ENCODE measurements at regions not wholly inside any gene's neighbourhood (a gene's known extent, or its start where the extent isn't known, plus 50 kb on each side); places are given as distances from the start of the nearest gene placed in this dataset.
A peak's percentile ranks its signal among the peaks of the same experiment; 100 is the strongest.

DNA sequence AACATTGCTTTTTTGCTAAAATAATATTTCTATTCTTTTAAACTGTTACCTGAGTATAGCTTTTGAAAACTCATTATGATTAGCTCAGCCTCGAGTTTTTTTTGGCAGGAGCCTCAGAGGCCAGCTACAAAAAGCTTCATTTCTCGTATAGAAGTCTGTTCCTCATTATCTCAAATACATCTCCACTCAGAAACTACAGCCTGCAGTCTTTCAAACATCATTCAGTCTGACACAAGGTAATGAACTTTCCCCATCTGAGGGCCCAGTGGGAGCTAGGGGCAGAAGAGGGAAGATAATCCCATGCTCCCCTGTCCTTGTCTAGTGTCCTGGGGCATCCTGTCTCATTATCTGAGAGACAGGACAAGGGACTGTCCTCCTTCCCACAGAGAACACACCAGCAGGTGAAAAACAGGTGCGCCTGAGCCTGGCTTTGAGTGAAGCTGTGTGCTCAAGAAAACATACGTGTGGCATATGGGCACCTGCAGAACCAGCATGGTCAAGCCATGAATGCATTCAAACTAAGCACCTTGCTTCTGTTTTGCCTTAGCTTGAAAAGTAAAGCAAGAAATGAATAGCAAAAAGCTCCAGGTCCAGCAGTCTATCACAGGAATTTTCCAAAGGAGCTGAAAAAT is 247.5 kb downstream of the MREG start:
- no peak for DNase-seq

DNA sequence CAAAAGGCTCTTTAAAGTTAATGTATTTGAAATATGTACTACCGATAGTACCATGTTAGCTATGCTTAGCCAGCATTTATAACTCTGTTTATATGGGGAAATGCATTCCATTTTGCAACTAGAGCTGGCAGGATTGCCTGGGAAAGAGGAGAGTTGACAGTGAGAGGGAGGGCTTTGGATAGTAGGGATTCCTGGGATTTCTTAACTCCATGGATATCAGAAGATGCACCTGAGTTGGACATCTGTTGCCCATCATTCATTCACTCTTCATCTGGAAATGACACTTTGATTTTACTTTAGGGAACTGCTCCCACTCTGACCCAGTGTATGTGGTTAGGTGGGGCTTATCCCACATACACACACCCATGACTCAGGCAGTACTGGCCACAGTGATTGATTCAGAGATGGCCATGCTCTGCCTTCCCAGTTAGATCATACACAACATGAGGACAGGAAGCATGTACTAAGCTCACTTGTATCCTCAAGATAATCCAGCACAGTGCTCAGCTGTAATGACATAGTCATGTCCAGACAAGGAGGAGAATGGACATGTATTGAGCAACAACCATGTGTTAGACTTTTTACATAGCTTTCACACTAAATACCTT is 248.8 kb downstream of the MREG start:
- peak; percentile 86 for DNase-seq

DNA sequence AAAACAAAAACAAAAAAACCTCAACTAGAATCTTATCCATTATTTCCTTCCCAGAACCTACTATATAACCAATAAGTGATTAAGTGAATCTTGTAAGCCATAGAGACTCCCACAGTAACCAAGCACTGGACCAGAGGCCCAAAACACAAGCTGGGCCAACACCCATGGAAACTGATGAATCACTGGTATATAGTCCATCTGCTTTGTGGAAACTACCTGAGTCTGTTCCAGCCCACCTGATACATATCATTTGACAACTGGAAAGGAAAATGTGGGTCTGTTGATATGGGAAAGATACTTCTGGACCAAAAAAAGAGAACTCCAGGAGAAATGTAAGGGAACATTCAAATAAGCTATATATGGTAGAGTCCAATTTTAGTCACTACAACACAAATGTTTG is 252.8 kb downstream of the MREG start:
- no peak for DNase-seq

DNA sequence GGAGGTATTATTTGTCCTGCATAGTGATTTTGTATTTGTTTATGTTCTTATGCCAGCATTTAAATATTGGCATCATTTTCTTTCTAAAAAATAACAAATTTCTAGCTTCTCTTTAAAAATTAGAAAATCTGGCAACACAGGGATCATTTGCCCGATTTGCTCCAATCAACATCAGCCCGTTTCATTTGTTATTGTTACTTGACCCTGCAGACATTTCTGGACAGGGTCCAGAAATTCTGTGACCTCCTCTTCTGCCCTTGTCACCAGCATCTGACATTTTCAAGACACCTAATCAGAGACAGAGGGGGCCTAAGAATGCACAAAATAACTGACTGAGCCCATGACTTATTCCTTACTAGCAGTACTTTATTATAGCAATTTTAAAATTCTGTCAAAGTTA is 253.3 kb downstream of the MREG start:
- no peak for DNase-seq

DNA sequence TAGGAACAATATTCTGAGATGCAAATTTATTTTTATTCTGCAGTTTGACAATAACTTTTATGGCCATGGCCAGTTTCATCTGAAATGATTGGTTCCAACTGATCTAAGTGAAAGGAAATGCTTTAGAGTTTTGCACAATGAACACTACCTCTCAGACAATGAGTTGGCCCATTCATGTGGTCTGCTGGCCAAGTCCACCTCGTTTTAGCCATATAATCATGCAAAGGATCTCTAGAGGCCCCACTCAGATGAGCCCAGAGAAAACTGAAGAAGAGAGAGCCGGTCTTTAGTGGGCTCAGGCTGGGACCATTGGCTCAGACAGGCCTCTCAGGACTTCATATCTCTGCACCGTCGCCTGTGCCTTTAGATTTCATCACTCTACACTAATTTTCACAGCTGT is 254.7 kb downstream of the MREG start:
- DNase-seq, result no peak

DNA sequence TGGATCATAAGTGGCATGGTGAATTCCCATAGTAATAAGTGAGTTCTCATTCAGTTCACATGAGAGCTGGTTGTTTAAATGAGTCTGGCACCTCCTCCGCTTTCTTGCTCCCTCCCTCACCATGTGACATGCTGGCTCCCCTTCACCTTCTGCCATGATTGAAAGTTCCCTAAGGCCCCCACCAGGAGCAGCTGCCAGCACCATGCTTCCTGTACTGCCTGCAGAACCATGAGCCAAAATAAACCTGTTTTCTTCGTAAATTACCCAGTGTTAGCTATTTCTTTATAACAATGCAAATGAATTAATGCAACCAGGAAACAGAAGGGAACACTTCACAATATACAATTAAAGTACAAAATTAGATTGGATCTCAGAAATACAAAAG is 257.0 kb downstream of the MREG start:
- no peak for DNase-seq

DNA sequence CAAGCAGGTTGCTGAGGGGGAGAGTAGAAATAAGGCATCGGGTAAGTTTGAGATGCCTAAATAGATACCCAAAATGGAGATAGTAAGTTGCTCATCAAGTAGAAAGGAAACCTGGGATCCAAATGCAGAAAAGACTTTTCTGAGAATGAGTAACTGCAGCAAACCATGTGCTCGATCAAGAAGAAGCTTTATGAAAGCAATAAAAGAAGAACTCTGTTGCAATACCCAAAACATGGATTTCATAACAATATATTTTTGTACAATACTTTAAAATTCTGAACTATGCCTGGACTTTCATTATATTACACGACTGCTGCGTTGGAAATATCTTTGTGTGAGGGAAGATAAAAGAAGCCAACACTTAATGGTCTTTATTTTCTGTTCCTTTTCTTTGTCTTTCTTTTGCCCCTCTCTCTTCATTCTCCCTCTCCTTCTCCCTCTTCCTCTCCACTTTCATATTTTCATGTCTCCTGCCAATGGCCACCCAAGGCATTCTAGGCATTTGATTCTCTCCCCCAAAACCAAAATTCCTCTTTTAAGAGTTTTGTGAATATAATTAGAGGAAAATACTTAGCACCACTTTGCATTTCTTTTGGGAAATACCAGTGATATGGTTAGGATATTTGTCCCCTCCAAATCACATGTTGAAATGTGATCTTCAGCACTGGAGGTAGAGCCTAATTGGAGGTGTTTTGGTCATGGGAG is 257.6 kb downstream of the MREG start:
- DNase-seq, result peak; percentile 82

DNA sequence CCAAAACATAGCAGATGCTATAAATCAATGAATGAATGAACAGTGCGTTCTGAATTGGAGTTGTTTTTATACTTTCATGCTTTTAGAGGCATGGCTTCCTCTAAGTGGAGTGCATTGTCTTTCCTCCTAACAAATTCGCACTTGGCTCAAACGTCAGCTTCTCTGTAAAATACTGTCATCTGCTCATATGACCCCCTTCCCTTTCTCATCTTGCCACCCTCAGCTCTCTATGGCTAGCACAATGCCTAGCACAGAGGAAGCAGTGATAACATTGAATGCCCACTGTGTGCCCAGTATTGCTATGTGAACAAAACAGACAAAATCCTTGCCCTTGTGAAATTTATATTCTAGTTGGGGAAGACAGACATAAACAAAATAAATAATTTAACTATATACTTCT is 258.8 kb downstream of the MREG start:
- DNase-seq, result peak; percentile 76

DNA sequence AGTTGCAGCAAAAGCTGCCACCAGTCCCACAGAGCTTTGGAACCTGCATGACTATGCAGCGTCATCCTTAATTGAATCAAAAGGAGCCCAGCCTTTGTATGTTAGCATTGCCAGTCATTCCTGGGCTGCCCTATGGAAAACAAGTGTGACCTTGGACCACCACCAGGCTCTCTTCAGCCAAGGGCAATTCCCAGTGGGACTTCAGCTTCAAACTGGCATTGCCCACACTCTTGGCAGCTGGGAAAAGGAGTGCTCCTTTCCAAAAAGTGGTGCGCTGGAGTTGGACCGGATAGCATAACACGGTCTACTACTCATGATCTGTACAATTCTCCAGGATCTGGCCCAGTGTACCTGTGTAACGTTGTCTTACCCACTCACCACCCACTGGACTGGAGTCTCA is 259.5 kb downstream of the MREG start:
- DNase-seq, result no peak

DNA sequence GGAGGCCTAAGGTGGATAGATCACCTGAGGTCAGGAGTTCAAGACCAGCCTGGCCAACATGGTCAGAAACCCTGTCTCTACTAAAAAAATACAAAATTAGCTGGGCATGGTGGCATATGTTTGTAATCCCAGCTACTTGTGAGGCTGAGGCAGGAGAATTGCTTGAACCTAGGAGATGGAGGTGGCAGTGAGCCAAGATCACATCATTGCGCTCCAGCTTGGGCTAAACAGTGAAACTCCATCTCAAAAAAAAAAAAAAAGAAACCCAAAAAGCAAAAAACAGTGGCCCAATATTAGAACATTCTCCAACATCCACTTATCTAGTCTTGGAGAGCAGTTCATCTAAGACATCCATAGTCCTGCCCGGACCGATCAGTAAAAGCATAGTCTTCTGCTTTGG is 260.4 kb downstream of the MREG start:
- no peak for DNase-seq

DNA sequence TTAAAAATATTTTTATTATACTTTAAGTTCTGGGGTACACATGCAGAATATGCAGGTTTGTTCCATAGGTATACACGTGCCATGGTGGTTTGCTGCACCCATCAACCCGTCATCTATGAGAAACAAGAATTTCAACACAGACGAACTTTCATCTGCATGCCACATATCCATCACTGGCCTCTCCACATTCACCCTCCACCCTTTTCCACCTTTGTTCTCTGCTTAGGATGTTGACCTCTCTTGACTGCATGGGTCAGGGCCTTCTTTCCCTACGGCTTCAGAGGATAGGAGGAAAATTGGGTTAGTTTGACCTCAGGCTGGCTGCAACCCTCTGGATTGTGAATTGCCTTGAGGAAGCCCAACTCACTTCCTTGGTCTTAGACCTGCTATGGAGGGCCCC is 260.9 kb downstream of the MREG start:
- no peak for DNase-seq

DNA sequence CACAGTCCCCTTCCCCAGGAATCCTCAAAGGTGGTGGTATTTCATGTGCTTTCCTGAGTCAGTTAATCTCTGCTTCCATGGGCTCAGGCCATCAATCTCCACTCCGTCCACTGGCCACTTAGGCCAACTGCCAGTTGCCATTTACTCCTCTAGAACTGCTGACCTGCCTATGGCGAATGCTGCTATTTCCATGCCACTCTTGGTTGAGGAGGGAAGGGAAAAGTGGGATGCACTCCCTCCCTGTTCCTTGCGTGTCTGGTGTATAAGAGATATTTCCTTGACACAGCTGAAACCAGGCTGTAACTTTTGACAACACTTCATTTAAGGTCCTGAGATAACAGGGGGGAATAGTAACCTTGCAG is 261.5 kb downstream of the MREG start:
- DNase-seq, result no peak

DNA sequence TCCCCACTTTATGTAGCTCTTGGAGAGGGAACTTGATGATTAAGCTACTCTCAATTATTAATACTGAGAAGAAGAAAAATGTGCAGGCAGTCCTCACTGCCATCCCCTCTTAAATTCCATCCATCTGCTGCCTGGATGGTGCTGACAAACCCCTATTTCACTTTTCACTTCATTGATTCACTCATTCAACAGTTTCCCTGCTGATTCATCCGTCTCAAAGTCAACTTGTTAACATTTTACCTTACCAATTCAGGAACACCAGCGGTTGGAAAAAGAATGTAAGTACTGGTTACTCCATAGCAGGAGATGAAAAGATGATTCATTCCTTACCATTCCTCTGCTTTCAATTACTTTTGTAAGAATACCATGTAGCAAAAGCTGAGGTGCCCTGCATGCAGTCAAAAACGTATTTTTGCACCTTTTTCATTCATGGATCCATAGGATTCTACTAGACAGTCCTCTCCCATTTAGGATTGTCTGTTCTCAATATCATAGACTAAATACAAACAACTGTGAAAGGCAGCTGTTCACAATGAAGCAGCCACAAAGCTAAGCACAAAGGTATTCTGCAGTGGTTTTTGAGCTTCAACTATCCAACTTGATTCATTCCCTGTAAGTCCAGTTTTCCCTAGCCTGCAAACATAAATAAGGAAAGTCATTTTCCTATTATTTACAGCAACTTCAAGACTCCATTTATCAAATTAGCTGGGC is 262.0 kb downstream of the MREG start:
- DNase-seq, result peak; percentile 37

DNA sequence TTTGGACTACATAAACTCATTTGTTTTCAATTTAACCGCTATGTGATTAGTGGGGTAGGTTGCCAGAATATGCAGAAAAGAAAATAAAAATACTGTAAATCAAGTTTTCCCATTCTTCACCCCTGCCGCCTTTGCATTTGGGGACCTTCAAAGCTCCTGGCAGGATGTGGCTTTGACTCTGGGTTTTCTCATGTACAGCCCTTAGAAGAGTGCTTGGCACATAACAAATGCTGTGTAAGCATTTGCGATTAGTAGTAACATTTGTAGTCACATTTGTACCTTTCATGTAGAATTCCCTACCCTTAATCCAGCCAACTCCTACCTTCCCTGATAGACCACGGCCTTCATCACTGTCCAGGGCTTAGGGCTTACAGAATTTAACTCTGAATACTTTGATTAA is 262.6 kb downstream of the MREG start:
- peak; percentile 7 for DNase-seq

DNA sequence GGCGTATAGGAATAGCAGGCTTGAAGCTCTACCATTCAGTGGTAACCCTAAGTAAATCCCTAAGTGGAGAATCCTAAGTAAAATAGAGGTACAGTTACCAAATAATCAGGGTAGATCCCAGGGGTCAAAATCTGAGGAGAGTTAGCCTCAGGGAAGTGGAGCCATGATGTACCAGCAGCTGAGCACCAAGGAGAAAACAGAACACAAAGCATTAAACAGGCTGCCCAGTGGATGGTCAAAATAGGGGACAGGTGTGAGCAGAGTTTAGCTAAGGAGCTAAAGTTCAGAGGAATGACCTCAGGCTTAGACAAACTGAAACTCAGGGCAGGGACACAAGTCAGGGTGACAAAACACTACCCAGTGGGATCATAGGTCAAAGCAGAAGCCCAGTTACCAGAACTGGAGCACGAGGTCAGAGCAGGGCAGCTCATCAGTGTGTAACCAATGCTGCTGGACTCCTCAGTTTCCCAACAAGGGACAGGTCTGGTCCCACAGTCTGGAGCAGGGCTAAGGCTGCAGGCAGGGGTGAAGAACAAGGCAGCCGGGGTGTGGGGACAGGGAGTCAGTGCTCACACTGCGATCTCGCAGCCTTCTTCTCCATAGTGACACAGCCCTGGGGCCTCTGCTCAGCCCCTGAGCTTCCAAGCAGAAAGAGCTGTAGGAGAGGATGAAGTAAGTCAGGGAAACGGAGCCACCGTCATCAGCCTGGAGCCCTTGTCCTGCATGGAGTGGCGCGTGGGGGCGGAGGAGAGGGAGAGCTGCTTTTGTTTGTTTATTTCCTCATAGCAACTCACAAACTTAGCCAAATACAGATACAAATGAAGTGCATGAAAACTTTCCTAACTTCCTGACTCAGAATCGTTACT is 264.0 kb downstream of the MREG start:
- peak; percentile 96 for DNase-seq

DNA sequence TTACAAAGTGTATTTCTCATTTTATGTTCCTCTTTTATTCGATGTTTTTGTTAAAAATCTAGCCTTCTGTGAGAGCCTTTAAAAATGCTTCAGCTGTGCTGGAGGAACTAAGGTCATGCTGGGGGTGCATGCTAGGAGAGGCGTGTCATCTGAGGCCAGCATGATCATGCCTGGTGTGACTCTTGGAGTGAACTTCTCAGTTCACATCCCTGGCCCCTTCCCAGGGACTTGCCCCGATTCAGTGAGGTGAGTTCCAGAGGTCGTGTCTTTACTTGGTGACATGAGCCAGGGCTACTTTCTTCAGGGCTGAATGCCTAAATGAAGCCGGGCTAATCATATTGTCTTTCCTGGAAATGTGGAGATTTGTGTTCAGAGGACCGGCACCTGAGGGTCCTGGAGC is 264.9 kb downstream of the MREG start:
- peak; percentile 91 for DNase-seq

DNA sequence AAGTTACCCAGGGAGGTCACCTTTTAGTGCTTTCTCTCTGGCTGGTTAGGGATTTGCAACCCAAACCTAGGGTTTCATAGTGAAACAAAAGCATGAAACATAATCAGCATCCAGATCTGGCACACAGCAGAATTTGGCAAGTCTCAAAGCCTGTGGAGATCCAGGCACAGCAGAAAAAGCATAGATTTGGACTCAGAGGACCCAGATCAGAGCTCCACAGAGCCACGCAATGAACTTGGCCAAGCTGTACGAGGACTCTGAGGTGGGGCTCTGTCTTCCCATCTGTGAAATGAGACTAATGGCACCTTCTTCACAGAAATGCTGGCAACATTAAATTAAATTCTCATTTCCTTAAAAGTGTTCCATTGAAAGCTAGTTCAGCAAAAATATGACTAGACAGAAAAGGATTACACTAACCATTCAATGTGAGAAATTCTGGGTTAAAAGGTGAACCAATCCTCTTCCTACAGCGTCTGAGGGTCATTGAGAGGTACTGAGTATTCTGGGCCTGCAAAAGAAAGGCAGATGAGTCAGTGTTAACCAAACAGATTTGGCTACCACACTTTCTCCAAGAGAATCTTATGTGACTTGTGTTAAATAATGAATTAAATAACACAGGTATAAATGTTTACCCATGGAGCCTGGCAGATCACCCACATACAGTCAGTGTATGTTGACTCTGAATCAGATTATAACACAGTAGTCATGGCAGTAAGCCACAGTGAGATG is 266.3 kb downstream of the MREG start:
- DNase-seq, result peak; percentile 71

DNA sequence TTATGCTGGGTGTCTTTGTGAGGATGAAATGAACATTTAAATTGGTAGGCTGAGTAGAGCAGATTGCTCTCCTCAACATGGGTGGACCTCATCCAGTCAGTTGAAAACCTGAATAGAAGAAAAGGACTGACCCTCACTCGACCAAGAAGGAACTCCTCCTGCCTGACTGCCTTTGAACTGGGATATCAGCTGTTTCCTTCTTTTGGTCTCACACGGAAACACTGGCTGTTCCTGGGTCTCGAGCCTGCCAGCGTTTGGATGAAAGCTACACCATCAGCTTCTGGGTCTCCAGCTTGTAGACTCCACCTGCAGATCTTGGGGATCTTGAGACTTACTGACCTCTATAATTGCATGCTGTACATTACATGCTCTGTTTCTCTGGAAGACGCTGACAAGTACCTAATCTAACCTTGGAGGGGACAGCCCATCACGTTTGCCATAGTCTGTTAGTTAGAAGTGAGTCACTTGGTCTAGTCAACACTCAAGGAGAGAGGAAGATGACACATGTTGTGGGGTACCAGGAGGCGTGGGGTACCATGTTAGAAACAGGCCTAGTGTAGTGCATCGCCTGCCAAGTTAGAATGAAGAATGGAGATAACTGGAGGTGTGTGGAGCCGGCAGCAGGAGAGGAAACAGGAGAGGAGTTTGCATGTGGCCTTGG is 267.0 kb downstream of the MREG start:
- peak; percentile 38 for DNase-seq

DNA sequence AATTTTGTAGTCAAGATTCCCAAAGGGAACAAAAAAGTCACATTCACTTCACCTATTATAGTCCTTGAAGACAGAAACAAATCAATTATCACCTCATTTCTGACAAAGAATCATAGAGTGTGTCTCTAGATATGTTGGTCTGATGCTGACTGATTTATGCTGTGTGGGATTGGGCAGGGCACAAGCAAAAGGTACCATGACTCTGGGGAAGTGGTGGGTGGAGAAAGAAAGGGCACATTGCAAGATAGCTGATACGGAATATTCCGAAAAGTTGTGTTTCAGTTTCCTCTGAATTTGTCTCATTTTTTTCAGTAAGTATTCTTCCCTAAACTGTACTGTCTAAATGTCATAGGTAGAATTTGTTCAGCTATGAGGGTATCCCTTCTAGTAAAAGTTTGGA is 268.0 kb downstream of the MREG start:
- DNase-seq, result peak; percentile 93

DNA sequence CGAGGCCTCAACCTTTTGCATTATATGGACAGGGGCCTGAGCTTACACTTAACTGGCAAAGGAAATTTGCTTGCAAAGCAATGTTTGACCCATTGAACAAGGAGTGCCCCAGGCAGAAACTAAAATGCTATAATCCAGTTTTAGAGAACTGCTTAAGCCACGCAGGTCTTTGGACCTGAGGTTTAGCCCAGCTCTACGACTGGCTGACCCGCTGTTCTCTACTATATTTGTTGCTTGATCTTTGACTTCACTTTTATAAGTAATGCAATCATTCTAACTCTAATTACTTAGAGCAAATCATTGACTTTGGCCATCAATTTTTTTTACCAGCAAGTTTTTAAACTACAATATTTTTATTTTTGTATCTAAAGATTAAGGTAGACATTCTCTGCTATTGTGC is 268.8 kb downstream of the MREG start:
- DNase-seq, result no peak

DNA sequence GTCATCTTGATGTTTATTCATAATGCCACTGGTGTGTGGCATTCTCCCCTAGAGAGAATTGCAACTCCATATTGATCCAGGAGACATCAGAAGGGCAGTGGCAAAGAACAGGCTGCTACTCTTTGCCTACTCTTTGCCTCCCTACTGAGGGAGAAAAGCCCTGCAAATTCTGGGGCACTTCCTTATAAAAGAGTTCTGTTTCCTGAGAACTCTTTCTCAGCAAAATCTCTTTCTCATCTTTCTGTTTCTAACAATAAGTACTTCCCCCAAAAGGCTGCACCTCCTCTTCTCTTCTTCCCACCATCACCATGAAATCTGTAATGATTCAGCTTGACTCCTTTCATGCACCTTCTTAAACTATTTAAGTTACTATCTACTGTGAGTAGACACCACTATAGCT is 270.3 kb downstream of the MREG start:
- peak; percentile 83 for DNase-seq

DNA sequence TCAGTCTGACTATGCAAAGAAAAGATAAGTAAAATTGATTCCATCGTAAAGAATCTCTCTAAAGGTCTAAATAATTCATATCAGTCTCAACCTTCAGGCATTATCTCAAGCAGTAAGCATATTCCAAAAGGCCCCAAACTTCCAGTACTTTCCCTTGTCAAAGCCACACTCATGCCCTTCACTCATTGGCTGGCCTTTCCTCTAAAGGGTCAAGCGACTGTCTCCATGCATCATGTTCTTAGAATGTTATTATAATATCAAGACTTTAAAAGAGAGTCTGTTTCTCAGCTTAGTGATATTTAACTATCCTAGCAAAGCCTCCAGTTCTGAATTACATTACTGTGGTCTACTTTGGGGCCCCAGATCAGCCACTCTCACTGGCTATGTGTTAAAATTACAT is 271.3 kb downstream of the MREG start:
- DNase-seq, result no peak

Data from inflammatory macrophage treated with lipopolysaccharide for 4 hours (primary cell).